G401 (cell line): ENCODE measurements at regions not wholly inside any gene's neighbourhood (a gene's known extent, or its start where the extent isn't known, plus 50 kb on each side); places are given as distances from the start of the nearest gene placed in this dataset.
"Not testable (repeated sequence)": the region's sequence is repeated elsewhere in the genome, so short reads cannot be mapped to it uniquely, and the experiment has no call there.

Experiments
- DNase-seq: peaks from one replicate; pipeline ENCODE4 v3.0.0-alpha.2; 2015; ENCODE audit warnings: low spot score
- in situ Hi-C: cut with HindIII; loops from 2 replicates; pipeline ENCODE4 v1.10.0; 2016; ENCODE audit warnings: low sequenced_read_pairs, mixed read lengths

- in situ Hi-C loops, result no loop called here
- no peak for DNase-seq
Measured at GRCh38 chr2:192566863-192567262, 372.1 kb upstream of the TMEFF2 start.

- in situ Hi-C loops, result no loop called here
- DNase-seq, result no peak
Measured at GRCh38 chr2:192560326-192560725, 365.6 kb upstream of the TMEFF2 start.

- DNase-seq, result no peak
- in situ Hi-C loops, result no loop called here
Measured at GRCh38 chr2:192559587-192559986, 364.9 kb upstream of the TMEFF2 start.

GRCh38 chr2:192558637-192559036 is 363.9 kb upstream of the TMEFF2 start:
- no peak for DNase-seq
- in situ Hi-C loops, result no loop called here

- DNase-seq, result no peak
- in situ Hi-C loops, result no loop called here
Measured at GRCh38 chr2:192555740-192556139, 361.0 kb upstream of the TMEFF2 start.

- no peak for DNase-seq
- in situ Hi-C loops, result no loop called here
Measured at GRCh38 chr2:192551760-192552159, 357.0 kb upstream of the TMEFF2 start.

- in situ Hi-C loops, result no loop called here
- no peak for DNase-seq
Measured at GRCh38 chr2:192546565-192546964, 351.8 kb upstream of the TMEFF2 start.

- no peak for DNase-seq
- in situ Hi-C loops, result no loop called here
Measured at GRCh38 chr2:192544371-192544955, 349.7 kb upstream of the TMEFF2 start.

- in situ Hi-C loops, DNase-seq: not testable (repeated sequence)
Measured at GRCh38 chr2:192542148-192543066, 347.7 kb upstream of the TMEFF2 start.

GRCh38 chr2:192539306-192539705 is 344.6 kb upstream of the TMEFF2 start:
- in situ Hi-C loops, result no loop called here
- DNase-seq, result no peak

- DNase-seq, result no peak
- in situ Hi-C loops, result no loop called here
Measured at GRCh38 chr2:192536922-192537624, 342.3 kb upstream of the TMEFF2 start.

GRCh38 chr2:192535956-192536921 is 341.5 kb upstream of the TMEFF2 start:
- DNase-seq, result no peak
- in situ Hi-C loops, result no loop called here

- in situ Hi-C loops, result no loop called here
Measured at GRCh38 chr2:192534072-192534471, 339.3 kb upstream of the TMEFF2 start.

GRCh38 chr2:192524642-192525251 is 330.0 kb upstream of the TMEFF2 start:
- in situ Hi-C loops, DNase-seq: not testable (repeated sequence)

More at GRCh38 chr2:192534072-192534471, 339.3 kb upstream of the TMEFF2 start:
- DNase-seq, result no peak

GRCh38 chr2:192524214-192524613 is 329.5 kb upstream of the TMEFF2 start:
- in situ Hi-C loops, DNase-seq: not testable (repeated sequence)

GRCh38 chr2:192515937-192516336 is 321.2 kb upstream of the TMEFF2 start:
- in situ Hi-C loops, result no loop called here
- no peak for DNase-seq

GRCh38 chr2:192513575-192513974 is 318.8 kb upstream of the TMEFF2 start:
- DNase-seq, result no peak
- in situ Hi-C loops, result no loop called here

- in situ Hi-C loops, DNase-seq: not testable (repeated sequence)
Measured at GRCh38 chr2:192507836-192508450, 313.2 kb upstream of the TMEFF2 start.
